Heart left ventricle (tissue), 16 donors: ENCODE measurements at regions not wholly inside any gene's neighbourhood (a gene's known extent, or its start where the extent isn't known, plus 50 kb on each side); places are given as distances from the start of the nearest gene placed in this dataset.

ENCODE experiments used
- ATAC-seq, 4 donors: fragments of 200-7000 bp; cut with Tn5 transposase; one replicate each; pipeline ENCODE4 v1.9.1; 2020 to 2022; ENCODE audit warnings: moderate library complexity in 4 of 4, mild to moderate bottlenecking in 3 of 4, moderate number of reproducible peaks in 1 of 4
- DNase-seq, 5 donors: peaks; one replicate each; pipeline ENCODE4 v3.0.0-alpha.2; 2020
- H3K27ac ChIP-seq, 12 donors: fragments of 200-600 bp; sonication (generic) in 4 of 12; one replicate each; pipeline versions ENCODE4 v1.5.0 to v1.8.0; 2016 to 2022; ENCODE audit warnings: mild to moderate bottlenecking in 2 of 12
- H3K27me3 ChIP-seq, 9 donors: fragments of 200-600 bp; sonication (generic) in 2 of 9; one replicate each; pipeline versions ENCODE4 v1.5.1 to v1.8.0; 2016 to 2022; ENCODE audit warnings: mild to moderate bottlenecking in 3 of 9
- H3K36me3 ChIP-seq, 9 donors: fragments of 200-600 bp; sonication (generic) in 2 of 9; one replicate each; pipeline versions ENCODE4 v1.5.0 to v1.8.0; 2018 to 2022; ENCODE audit warnings: mild to moderate bottlenecking in 2 of 9
- H3K4me1 ChIP-seq, 12 donors: fragments of 200-600 bp; sonication (generic) in 4 of 12; one replicate each; pipeline versions ENCODE4 v1.5.0 to v1.8.0; 2016 to 2022; ENCODE audit warnings: mild to moderate bottlenecking in 3 of 12
- H3K4me3 ChIP-seq, 12 donors: fragments of 200-600 bp; sonication (generic) in 4 of 12; one replicate each; pipeline versions ENCODE4 v1.5.0 to v1.8.0; 2017 to 2022; ENCODE audit warnings: mild to moderate bottlenecking in 9 of 12, moderate library complexity in 4 of 12
- H3K9me3 ChIP-seq, 12 donors: fragments of 200-600 bp; sonication (generic) in 4 of 12; one replicate each; pipeline versions ENCODE4 v1.5.0 to v1.8.0; 2016 to 2022; ENCODE audit warnings: mild to moderate bottlenecking in 1 of 12
- POLR2A ChIP-seq, 2 donors: fragments of 450-650 bp; IDR thresholded peaks; one replicate each; pipeline ENCODE4 v1.6.1; 2017; ENCODE audit warnings: antibody characterized with exemption in 2 of 2, mild to moderate bottlenecking in 2 of 2, moderate library complexity in 2 of 2
- WGBS, 4 donors: extraction: QIAGEN DNeasy Blood & Tissue Kit in 2 of 4; methylation state at CpG; one replicate each; pipeline versions ENCODE4 v1.1.5 to v1.1.7; 2013 to 2018; 5-methylcytosine and 5-hydroxymethylcytosine counted together
- intact Hi-C, 10 donors: fragments of 100-400 bp; cut with DNase I; formaldehyde crosslinking; loops; one replicate each; pipeline versions ENCODE4 v1.11.1 to v1.14.2; 2022
- TF ChIP-seq, protein P1 (sequence below), 12 donors: fragments of 200-600 bp; sonication (generic) in 4 of 12; IDR thresholded peaks; one replicate each; pipeline versions ENCODE4 v1.5.0 to v1.8.0; 2018 to 2022; ENCODE audit warnings: antibody characterized with exemption in 12 of 12, mild to moderate bottlenecking in 5 of 12
- donor health status: ischemic (EF 13 %, LVEDD 7.1; RV severe dilation, severe dysfunction).
- donor health status: healthy with polysubstance abuse.
- donor health status: DM: no; HTN: yes; CAD: no.
- donor health status: DM: no; HTN: no; CAD: no.
- donor health status: ischemic (EF 25% LVEDD 6.9; RV normal size, moderate dysfunction).
- donor health status: ischemic (EF 25% LVEDD 5.7; RV mildly dilated, moderate dysfunction).
- donor health status: healthy.
- donor health status: DM: yes; HTN: yes; CAD: no.
- donor health status: ischemic (EF 35%, LVEDD 5.7; RV mildly dilated, moderate dysfunction).
- donor health status: nonischemic (EF 11% LVEDD 7.7; RV severe dilation, severe dysfunction).
- donor health status: DM: yes; HTN: yes; CAD: no.
- donor health status: PGD.
- donor health status: ischemic (EF 29% LVEDD 5.4; RV normal size, mild dysfunction).
- donor health status: nonischemic (EF 23%, LVEDD 6.1; RV moderate dilation, normal function).

DNA sequence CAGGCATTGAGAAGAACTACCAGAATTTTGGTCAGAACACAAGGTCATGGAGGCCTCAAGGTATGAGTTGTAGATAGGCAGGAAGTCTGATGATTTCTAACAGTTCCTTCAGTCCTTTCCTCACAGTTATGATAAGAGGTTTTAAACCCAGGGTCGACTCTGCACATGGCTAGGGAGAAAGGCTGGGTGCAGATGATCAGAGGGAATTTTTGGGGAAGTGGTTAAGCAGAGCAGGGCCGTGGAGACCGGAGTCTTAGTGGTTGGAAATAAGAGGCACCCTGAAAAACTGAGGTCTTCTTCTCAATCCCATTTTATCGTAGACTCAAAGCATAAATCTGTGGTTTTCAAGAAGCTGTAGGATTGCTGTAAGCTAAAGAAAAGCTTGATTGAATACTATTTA is 118.5 kb upstream of the ANK2 start:
- no peaks in the 10 kb centered on the region for H3K36me3 ChIP-seq
- no peak for TF ChIP-seq POLR2A (IDR thresholded peaks at IDR 0.05)
- TF ChIP-seq, protein P1, sequence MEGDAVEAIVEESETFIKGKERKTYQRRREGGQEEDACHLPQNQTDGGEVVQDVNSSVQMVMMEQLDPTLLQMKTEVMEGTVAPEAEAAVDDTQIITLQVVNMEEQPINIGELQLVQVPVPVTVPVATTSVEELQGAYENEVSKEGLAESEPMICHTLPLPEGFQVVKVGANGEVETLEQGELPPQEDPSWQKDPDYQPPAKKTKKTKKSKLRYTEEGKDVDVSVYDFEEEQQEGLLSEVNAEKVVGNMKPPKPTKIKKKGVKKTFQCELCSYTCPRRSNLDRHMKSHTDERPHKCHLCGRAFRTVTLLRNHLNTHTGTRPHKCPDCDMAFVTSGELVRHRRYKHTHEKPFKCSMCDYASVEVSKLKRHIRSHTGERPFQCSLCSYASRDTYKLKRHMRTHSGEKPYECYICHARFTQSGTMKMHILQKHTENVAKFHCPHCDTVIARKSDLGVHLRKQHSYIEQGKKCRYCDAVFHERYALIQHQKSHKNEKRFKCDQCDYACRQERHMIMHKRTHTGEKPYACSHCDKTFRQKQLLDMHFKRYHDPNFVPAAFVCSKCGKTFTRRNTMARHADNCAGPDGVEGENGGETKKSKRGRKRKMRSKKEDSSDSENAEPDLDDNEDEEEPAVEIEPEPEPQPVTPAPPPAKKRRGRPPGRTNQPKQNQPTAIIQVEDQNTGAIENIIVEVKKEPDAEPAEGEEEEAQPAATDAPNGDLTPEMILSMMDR (IDR thresholded peaks at IDR 0.05) = no peak
- no peak overlapping the region for H3K27ac ChIP-seq
- ATAC-seq (no peak), DNase-seq (no peak)
- intact Hi-C loops = loop anchor here in 3 of 10 donors (10.0 kb wide), 3 partner anchors 76 to 296 kb away; partner anchors contain the start of genes LARP7 (in 1 of the 3) and ZGRF1 (in 1 of the 3)
- WGBS, 4 donors = 72 to 80% (median 74%) methylated on average over 4 of the region's 4 CpGs
- H3K27me3 ChIP-seq = no peaks in the 10 kb centered on the region
- H3K4me3 ChIP-seq = no peak overlapping the region
- H3K9me3 ChIP-seq = no peaks in the 10 kb centered on the region
- H3K4me1 ChIP-seq = peaks cover 0 to 15% (median 0%) of the 10 kb centered on the region in 12 donors

DNA sequence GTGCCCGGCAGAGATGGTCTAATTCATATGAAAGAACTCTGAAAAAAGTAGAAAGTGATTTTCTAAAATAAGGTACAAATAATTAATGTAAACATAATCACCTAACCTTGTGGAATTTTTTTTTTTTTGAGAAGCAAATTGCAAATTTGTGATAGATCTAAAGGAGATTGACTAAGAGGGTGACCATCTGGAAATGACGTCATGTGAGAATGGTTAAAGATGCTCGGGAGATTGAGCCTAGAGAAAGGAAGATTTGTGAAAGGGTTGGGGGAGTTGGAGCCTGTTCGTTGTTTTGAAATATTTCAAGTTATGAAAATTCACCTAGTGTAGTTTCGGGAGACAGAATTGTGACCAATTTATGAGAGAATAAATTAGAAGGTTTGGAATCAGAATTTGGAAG is 115.7 kb upstream of the ANK2 start:
- H3K36me3 ChIP-seq = no peaks in the 10 kb centered on the region
- no peak for DNase-seq
- WGBS, 4 donors = 69 to 80% (median 74%) methylated on average over 5 of the region's 5 CpGs
- no peak for ATAC-seq
- peaks cover 0 to 8% (median 0%) of the 10 kb centered on the region in 12 donors for H3K4me1 ChIP-seq
- H3K27ac ChIP-seq = no peak overlapping the region
- no peaks in the 10 kb centered on the region for H3K9me3 ChIP-seq
- TF ChIP-seq, protein P1 (IDR thresholded peaks at IDR 0.05) = no peak
- no peak for TF ChIP-seq POLR2A (IDR thresholded peaks at IDR 0.05)
- no peak overlapping the region for H3K4me3 ChIP-seq
- no peaks in the 10 kb centered on the region for H3K27me3 ChIP-seq
- intact Hi-C loops = loop anchor here in 3 of 10 donors (10.0 kb wide), 3 partner anchors 79 to 299 kb away; partner anchors contain the start of genes LARP7 (in 1 of the 3) and ZGRF1 (in 1 of the 3)

DNA sequence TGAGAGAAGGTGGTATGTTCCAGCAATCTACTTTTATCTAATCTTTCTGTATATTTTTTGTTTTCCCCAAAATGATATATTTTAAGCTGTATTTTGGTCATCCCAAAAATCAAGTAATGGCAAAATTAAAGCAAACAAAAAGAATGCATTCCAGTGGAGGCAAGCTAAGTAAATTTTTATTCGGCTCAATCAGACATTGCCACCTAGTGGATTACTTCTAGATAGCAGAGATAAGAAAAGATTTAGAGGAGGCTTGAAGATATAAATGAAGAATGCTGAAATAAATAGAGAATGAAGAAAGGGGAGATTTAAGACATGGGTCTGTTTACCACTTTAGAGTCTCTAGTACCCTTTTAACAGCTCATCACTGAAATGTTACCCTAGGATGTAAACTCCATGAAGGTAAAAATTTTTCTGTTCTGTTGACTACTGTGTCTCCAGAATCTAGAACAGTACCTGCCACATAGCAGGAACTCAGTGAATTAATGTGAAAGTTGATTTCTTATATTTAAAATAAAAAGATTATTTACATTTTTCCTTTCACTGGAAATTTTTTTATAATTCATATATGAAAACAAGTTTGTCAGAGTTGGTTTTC is 110.9 kb upstream of the ANK2 start:
- intact Hi-C loops = loop anchor here (5.0 to 10.0 kb wide), 8 partner anchors 81 to 306 kb away; partner anchors contain the start of genes LARP7 (in 3 of the 10) and ZGRF1 (in 3 of the 10)
- TF ChIP-seq POLR2A (IDR thresholded peaks at IDR 0.05) = no peak
- TF ChIP-seq, protein P1 (IDR thresholded peaks at IDR 0.05) = peak; percentile 41 to 77 (median 62)
- Histone ChIP-seq H3K36me3 (no peaks in the 10 kb centered on the region), H3K27ac (no peak overlapping the region), H3K27me3 (no peaks in the 10 kb centered on the region), H3K4me1 (peaks cover 0 to 8% (median 0%) of the 10 kb centered on the region in 12 donors), H3K9me3 (no peaks in the 10 kb centered on the region), H3K4me3 (no peak overlapping the region)
- 5 to 12% (median 9%) methylated on average over 1 of the region's 1 CpG for WGBS, 4 donors
- DNase-seq = no peak
- ATAC-seq = no peak

DNA sequence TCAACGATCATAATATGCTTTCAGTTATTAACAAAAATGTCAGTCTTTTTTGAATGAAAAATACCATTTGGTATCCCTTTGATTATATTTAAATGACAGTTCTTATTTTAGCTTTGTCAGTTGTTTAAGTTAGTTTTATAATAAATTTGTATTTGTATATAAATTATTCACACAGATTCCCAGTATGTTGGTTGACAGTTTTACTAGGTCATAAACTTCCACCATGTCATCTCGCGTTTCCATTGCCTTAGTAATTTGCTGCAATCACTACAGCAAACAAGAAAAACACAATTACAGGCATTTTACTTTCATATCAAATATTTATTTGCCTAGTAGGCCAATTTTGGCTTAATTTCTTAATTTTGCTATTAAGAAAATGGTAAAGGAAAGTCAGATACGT is 109.6 kb upstream of the ANK2 start:
- intact Hi-C loops = loop anchor here (5.0 to 10.0 kb wide), 8 partner anchors 83 to 308 kb away; partner anchors contain the start of genes LARP7 (in 3 of the 10) and ZGRF1 (in 3 of the 10)
- Histone ChIP-seq H3K27ac (no peak overlapping the region), H3K27me3 (no peaks in the 10 kb centered on the region), H3K9me3 (no peaks in the 10 kb centered on the region), H3K36me3 (no peaks in the 10 kb centered on the region), H3K4me1 (peaks cover 0 to 2% (median 0%) of the 10 kb centered on the region in 12 donors), H3K4me3 (no peak overlapping the region)
- DNase-seq = no peak
- 90 to 94% (median 93%) methylated on average over 4 of the region's 4 CpGs for WGBS, 4 donors
- TF ChIP-seq POLR2A (IDR thresholded peaks at IDR 0.05) = no peak
- TF ChIP-seq, protein P1 (IDR thresholded peaks at IDR 0.05) = no peak
- ATAC-seq = no peak
